K562 (cell line): ENCODE measurements at regions not wholly inside any gene's neighbourhood (a gene's known extent, or its start where the extent isn't known, plus 50 kb on each side); places are given as distances from the start of the nearest gene placed in this dataset.

Experiments used
- ARID3B ChIP-seq: fragments of 250-450 bp; sonication (Bioruptor Pico); IDR thresholded peaks from 2 replicates; pipeline ENCODE4 v1.4.0; 2020; ENCODE audit warnings: borderline replicate concordance
- E2F5 ChIP-seq: sonication (generic); formaldehyde crosslinking; IDR thresholded peaks from 2 replicates; pipeline ENCODE4 v1.8.0; 2022; ENCODE audit warnings: mild to moderate bottlenecking, missing genetic modification reagents
- NFIX ChIP-seq: fragments of 250-450 bp; sonication (Bioruptor Pico); IDR thresholded peaks from 2 replicates; pipeline ENCODE4 v1.4.0; 2020; ENCODE audit warnings: low read depth, mild to moderate bottlenecking, moderate library complexity
- NR1H2 ChIP-seq: sonication (generic); formaldehyde crosslinking; IDR thresholded peaks from 2 replicates; pipeline ENCODE4 v1.4.0; 2020; ENCODE audit warnings: mild to moderate bottlenecking, missing genetic modification reagents
- TAF7 ChIP-seq: fragments of 450-650 bp; IDR thresholded peaks from 2 replicates; pipeline ENCODE4 v1.6.1; 2016; ENCODE audit warnings: missing genetic modification characterization, missing compliant biosample characterization
- ZC3H11A ChIP-seq: IDR thresholded peaks from 2 replicates; pipeline ENCODE4 v1.6.1; 2012; ENCODE audit warnings: low read depth, low read length, improper control_type of control experiment
- ZKSCAN1 ChIP-seq: fragments of 150-350 bp; IDR thresholded peaks from 2 replicates; pipeline ENCODE4 v1.6.1; 2016; ENCODE audit warnings: low read depth, low read length
- ZKSCAN8 ChIP-seq: fragments of 200-800 bp; sonication (Bioruptor generic); IDR thresholded peaks from 2 replicates; pipeline ENCODE4 v1.6.1; 2016; ENCODE audit warnings: missing genetic modification characterization, missing compliant biosample characterization
- ZNF444 ChIP-seq: fragments of 250-450 bp; sonication (Bioruptor Pico); IDR thresholded peaks from 2 replicates; pipeline ENCODE4 v1.4.0; 2020; ENCODE audit warnings: mild to moderate bottlenecking, moderate library complexity
- TF ChIP-seq, protein P1 (sequence below): sonication (generic); formaldehyde crosslinking; IDR thresholded peaks from 2 replicates; pipeline ENCODE4 v1.8.0; 2022; ENCODE audit warnings: mild to moderate bottlenecking, missing genetic modification reagents
- TF ChIP-seq, protein P2 (sequence below): fragments of 450-650 bp; formaldehyde crosslinking; IDR thresholded peaks from 2 replicates; pipeline ENCODE4 v1.4.0; 2020; ENCODE audit warnings: mild to moderate bottlenecking, mixed read lengths

DNA sequence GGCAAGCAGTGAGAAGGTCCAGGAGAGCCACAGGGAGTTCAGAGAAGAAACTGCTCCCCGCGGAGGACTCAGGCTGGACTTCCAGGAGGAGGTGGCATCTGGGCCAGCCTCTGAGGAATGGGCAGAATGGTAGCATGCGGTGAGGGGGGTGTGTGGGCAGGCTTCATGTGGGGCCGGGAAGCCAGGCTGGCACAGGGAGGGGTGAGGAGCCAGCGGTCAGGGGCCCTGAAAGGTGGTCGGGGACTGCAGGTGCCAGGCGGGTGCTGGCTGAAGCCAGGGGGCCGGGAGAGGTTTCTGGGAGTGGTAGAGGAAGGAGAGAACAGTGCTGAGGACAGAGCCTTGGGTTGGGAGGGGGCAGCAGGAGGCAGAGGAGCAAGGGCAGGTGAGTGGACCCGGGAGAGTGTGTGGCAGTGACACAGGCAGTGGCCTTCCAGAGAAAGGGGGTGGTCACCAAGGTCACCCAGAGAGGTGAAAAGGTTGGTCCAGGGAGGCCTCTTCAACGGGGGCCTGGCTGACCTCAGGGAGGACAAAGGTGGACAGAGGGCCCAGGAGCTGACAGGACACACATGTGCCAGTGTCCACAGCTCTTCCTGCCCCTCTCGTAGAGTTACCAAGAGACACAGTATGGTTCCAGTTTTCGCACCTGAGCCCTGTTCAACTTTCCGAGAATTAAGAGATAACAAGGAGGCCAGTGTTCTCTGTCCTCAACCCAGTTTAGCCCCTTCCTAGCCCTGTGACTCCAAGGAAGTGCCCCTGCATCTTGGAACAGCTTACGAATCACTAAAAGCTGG lies 101.2 kb upstream of the ASB18 start (continued):
- no peak for TF ChIP-seq ARID3B
- TF ChIP-seq, protein P1, sequence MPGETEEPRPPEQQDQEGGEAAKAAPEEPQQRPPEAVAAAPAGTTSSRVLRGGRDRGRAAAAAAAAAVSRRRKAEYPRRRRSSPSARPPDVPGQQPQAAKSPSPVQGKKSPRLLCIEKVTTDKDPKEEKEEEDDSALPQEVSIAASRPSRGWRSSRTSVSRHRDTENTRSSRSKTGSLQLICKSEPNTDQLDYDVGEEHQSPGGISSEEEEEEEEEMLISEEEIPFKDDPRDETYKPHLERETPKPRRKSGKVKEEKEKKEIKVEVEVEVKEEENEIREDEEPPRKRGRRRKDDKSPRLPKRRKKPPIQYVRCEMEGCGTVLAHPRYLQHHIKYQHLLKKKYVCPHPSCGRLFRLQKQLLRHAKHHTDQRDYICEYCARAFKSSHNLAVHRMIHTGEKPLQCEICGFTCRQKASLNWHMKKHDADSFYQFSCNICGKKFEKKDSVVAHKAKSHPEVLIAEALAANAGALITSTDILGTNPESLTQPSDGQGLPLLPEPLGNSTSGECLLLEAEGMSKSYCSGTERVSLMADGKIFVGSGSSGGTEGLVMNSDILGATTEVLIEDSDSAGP = no peak
- TF ChIP-seq, protein P2, sequence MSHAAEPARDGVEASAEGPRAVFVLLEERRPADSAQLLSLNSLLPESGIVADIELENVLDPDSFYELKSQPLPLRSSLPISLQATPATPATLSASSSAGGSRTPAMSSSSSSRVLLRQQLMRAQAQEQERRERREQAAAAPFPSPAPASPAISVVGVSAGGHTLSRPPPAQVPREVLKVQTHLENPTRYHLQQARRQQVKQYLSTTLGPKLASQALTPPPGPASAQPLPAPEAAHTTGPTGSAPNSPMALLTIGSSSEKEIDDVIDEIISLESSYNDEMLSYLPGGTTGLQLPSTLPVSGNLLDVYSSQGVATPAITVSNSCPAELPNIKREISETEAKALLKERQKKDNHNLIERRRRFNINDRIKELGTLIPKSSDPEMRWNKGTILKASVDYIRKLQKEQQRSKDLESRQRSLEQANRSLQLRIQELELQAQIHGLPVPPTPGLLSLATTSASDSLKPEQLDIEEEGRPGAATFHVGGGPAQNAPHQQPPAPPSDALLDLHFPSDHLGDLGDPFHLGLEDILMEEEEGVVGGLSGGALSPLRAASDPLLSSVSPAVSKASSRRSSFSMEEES = no peak
- no peak for TF ChIP-seq NR1H2
- no peak for TF ChIP-seq ZC3H11A
- no peak for TF ChIP-seq ZNF444
- TF ChIP-seq ZKSCAN8 = no peak
- TF ChIP-seq NFIX (CRISPR knock-in tag) = no peak
- no peak for TF ChIP-seq E2F5 (CRISPR knock-in tag)
- TF ChIP-seq TAF7 (tag) = no peak
- no peak for TF ChIP-seq ZKSCAN1
